Activated CD4-positive, alpha-beta T cell treated with anti-CD3 and anti-CD28 coated beads, Interleukin-2, Interleukin-6, amounts not matched to agents 100 ng/mL and 50 ng/mL, durations not matched to agents 16 hours and 8 hours (primary cell): ENCODE measurements at regions not wholly inside any gene's neighbourhood (a gene's known extent, or its start where the extent isn't known, plus 50 kb on each side); places are given as distances from the start of the nearest gene placed in this dataset.

ENCODE experiments used
- DNase-seq: peaks from one replicate; pipeline ENCODE4 v3.0.0-alpha.2; 2020

- no peak for DNase-seq
Observed at GRCh38 chr5:61969755-61970154, 336.3 kb upstream of the KIF2A start.

GRCh38 chr5:61970218-61970617, 335.8 kb upstream of the KIF2A start:
- DNase-seq, result no peak

- DNase-seq, result peak; percentile 66
Observed at GRCh38 chr5:61974680-61975079, 331.3 kb upstream of the KIF2A start.

- no peak for DNase-seq
Observed at GRCh38 chr5:61981886-61982285, 324.1 kb upstream of the KIF2A start.

GRCh38 chr5:61991430-61991829, 314.6 kb upstream of the KIF2A start:
- DNase-seq, result no peak

- DNase-seq, result no peak
Observed at GRCh38 chr5:61991866-61992265, 314.1 kb upstream of the KIF2A start.

GRCh38 chr5:61993295-61993927, 312.6 kb upstream of the KIF2A start:
- no peak for DNase-seq

GRCh38 chr5:61994171-61994570, 311.8 kb upstream of the KIF2A start:
- no peak for DNase-seq

GRCh38 chr5:61995486-61995885, 310.5 kb upstream of the KIF2A start:
- no peak for DNase-seq

- no peak for DNase-seq
Observed at GRCh38 chr5:61999371-61999770, 306.6 kb upstream of the KIF2A start.

GRCh38 chr5:62000646-62001045, 305.4 kb upstream of the KIF2A start:
- no peak for DNase-seq

- DNase-seq, result no peak
Observed at GRCh38 chr5:62001640-62002039, 304.4 kb upstream of the KIF2A start.

GRCh38 chr5:62002436-62002835, 303.6 kb upstream of the KIF2A start:
- no peak for DNase-seq

GRCh38 chr5:62005551-62005950, 300.5 kb upstream of the KIF2A start:
- DNase-seq, result no peak

GRCh38 chr5:62007457-62007856, 298.5 kb upstream of the KIF2A start:
- DNase-seq, result no peak

GRCh38 chr5:62011089-62011664, 294.8 kb upstream of the KIF2A start:
- DNase-seq, result no peak

- DNase-seq, result no peak
Observed at GRCh38 chr5:62017092-62017491, 288.9 kb upstream of the KIF2A start.

- DNase-seq, result no peak
Observed at GRCh38 chr5:62029303-62029702, 276.7 kb upstream of the KIF2A start.

- DNase-seq, result no peak
Observed at GRCh38 chr5:62030326-62030725, 275.7 kb upstream of the KIF2A start.

GRCh38 chr5:62038024-62038423, 268.0 kb upstream of the KIF2A start:
- DNase-seq, result no peak

GRCh38 chr5:62041156-62041756, 264.8 kb upstream of the KIF2A start:
- DNase-seq, result no peak

GRCh38 chr5:62042007-62042406, 264.0 kb upstream of the KIF2A start:
- DNase-seq, result no peak

GRCh38 chr5:62043289-62044280, 262.4 kb upstream of the KIF2A start:
- DNase-seq, result no peak
